ENCODE measurements at regions not wholly inside any gene's neighbourhood (a gene's known extent, or its start where the extent isn't known, plus 50 kb on each side); places are given as distances from the start of the nearest gene placed in this dataset.

DNA sequence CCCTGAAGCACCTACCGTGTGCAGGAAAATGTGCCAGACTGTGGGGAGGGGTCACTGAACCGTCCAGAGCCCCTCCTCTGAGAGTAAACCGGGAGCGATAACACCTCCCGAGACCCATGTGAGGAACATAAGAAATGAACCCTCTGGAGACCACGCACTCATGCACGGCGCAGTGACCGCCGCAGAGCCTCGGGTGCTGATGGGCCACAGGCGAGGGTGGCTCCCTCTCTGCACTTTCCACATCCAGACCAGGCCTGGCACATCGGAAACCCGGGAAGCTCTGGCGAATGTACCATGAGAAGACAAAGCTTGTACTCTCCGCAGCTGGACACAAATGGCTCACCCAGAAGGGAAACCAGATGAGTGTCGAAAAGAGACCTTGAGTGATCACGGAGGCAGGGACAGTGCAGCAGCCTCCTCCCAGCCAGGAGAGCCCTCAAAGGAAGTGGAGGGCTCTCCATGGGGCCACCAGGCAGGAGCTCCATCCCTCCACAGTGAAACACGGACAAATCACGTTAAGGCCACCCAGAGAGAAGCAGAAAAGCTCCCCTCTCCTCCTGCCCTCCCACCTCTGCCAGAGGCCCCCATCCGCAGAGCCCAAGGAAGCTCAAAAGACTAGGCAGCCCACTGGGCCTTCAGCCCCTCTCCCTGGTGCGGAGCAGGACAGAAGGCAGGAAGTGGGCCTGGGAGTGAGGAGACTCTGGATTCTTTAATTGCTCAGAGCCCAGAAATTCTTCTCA is 178.1 kb upstream of the PPP2R2D start:
- H3K27ac Mint-ChIP-seq (ENCODE audit: unreplicated experiment) = no peak overlapping the region
- no peaks in the 10 kb centered on the region for H3K4me1 Mint-ChIP-seq (ENCODE audit: low read depth, unreplicated experiment)
- peaks cover 2% of the 10 kb centered on the region for H3K9me3 Mint-ChIP-seq (ENCODE audit: unreplicated experiment)
- H3K36me3 Mint-ChIP-seq (ENCODE audit: unreplicated experiment) = no peaks in the 10 kb centered on the region
- no peak for TF ChIP-seq CTCF (IDR thresholded peaks at IDR 0.05; ENCODE audit: partially characterized antibody, unreplicated experiment)
- no peak overlapping the region for H3K4me3 Mint-ChIP-seq (ENCODE audit: unreplicated experiment)
- no peak for DNase-seq
- peaks cover 2% of the 10 kb centered on the region for H3K27me3 Mint-ChIP-seq (ENCODE audit: unreplicated experiment)

DNA sequence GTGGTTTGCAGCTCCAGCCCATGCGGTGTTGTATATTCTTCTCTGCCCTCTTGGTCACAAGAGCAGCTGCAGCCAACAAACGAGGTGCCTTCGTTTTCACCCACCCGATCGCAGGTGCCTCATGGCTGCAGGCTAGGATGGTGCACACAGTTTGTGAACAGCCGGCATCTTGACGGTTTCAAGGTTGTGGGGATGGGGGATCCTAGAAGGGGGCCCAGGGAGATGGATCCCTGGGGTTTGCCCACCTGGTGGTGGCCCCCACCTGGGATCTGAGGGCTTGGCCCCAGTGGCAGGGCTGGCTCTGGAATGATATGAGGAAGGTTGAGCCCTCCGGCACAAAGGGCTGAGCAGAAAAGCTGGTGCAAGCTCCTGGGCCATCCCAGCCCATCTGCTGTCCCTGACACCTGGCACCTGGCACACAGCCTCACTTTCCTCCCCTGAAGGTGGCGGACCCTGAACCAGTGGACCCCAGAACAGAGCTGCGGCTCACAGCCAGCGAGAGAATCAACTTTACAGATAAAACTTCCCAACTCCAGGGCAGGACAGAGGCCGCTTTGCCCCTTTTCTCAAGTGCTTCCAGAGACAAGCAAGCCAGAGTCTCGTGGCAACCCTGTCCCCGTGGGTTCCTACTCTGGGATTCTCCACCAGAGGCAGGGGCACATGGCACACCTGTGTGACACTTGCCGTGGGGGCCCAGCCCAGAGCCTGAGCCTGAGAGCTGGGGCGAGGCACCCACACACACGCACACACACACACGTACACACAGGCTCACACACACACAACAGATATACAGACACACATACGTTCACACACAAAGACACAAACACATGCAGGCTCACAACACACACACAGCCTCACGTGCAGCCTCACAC is 177.3 kb upstream of the PPP2R2D start:
- no peak for TF ChIP-seq CTCF (IDR thresholded peaks at IDR 0.05; ENCODE audit: partially characterized antibody, unreplicated experiment)
- no peak overlapping the region for H3K4me3 Mint-ChIP-seq (ENCODE audit: unreplicated experiment)
- DNase-seq = no peak
- no peaks in the 10 kb centered on the region for H3K4me1 Mint-ChIP-seq (ENCODE audit: low read depth, unreplicated experiment)
- peaks cover 2% of the 10 kb centered on the region for H3K27me3 Mint-ChIP-seq (ENCODE audit: unreplicated experiment)
- peaks cover 2% of the 10 kb centered on the region for H3K9me3 Mint-ChIP-seq (ENCODE audit: unreplicated experiment)
- H3K27ac Mint-ChIP-seq (ENCODE audit: unreplicated experiment) = no peak overlapping the region
- no peaks in the 10 kb centered on the region for H3K36me3 Mint-ChIP-seq (ENCODE audit: unreplicated experiment)

- Mint-ChIP-seq H3K27me3 (ENCODE audit: unreplicated experiment) (peaks cover 2% of the 10 kb centered on the region), H3K36me3 (ENCODE audit: unreplicated experiment) (no peaks in the 10 kb centered on the region), H3K4me3 (ENCODE audit: unreplicated experiment) (no peak overlapping the region), H3K4me1 (ENCODE audit: low read depth, unreplicated experiment) (no peaks in the 10 kb centered on the region), H3K27ac (ENCODE audit: unreplicated experiment) (no peak overlapping the region), H3K9me3 (ENCODE audit: unreplicated experiment) (peaks cover 2% of the 10 kb centered on the region)
- DNase-seq = no peak
- TF ChIP-seq CTCF (IDR thresholded peaks at IDR 0.05; ENCODE audit: partially characterized antibody, unreplicated experiment) = no peak
Observed at GRCh38 chr10:131724169-131724545, 176.7 kb upstream of the PPP2R2D start.

- no peak for DNase-seq
- Mint-ChIP-seq H3K4me1 (ENCODE audit: low read depth, unreplicated experiment) (no peaks in the 10 kb centered on the region), H3K27ac (ENCODE audit: unreplicated experiment) (no peak overlapping the region), H3K9me3 (ENCODE audit: unreplicated experiment) (peaks cover 4% of the 10 kb centered on the region), H3K4me3 (ENCODE audit: unreplicated experiment) (no peak overlapping the region), H3K27me3 (ENCODE audit: unreplicated experiment) (peaks cover 2% of the 10 kb centered on the region), H3K36me3 (ENCODE audit: unreplicated experiment) (no peaks in the 10 kb centered on the region)
- no peak for TF ChIP-seq CTCF (IDR thresholded peaks at IDR 0.05; ENCODE audit: partially characterized antibody, unreplicated experiment)
Observed at GRCh38 chr10:131724891-131725580, 175.8 kb upstream of the PPP2R2D start.
